WTC11 (cell line): ENCODE measurements at regions not wholly inside any gene's neighbourhood (a gene's known extent, or its start where the extent isn't known, plus 50 kb on each side); places are given as distances from the start of the nearest gene placed in this dataset.

Experiments
- CBFB ChIP-seq: sonication (generic); formaldehyde crosslinking; IDR thresholded peaks from 2 replicates; pipeline ENCODE4 v1.8.1; 2022; ENCODE audit warnings: mild to moderate bottlenecking, low read depth, missing genetic modification reagents
- CREB1 ChIP-seq: sonication (generic); formaldehyde crosslinking; IDR thresholded peaks from 2 replicates; pipeline ENCODE4 v1.8.0; 2023; ENCODE audit warnings: mild to moderate bottlenecking, missing genetic modification reagents
- NR3C1 ChIP-seq: sonication (generic); formaldehyde crosslinking; conservative IDR thresholded peaks from 2 replicates; pipeline ENCODE4 v1.8.1; 2023; ENCODE audit warnings: low read depth, mild to moderate bottlenecking, missing genetic modification reagents
- SMAD3 ChIP-seq: sonication (generic); formaldehyde crosslinking; IDR thresholded peaks from 2 replicates; pipeline ENCODE4 v1.8.0; 2022; ENCODE audit warnings: missing genetic modification reagents, mild to moderate bottlenecking, borderline replicate concordance
- ZNF317 ChIP-seq: sonication (generic); formaldehyde crosslinking; IDR thresholded peaks from 2 replicates; pipeline ENCODE4 v1.8.1; 2023; ENCODE audit warnings: low read depth, mild to moderate bottlenecking, moderate library complexity, missing genetic modification reagents, borderline replicate concordance
- ZNF671 ChIP-seq: fragments of 250-450 bp; sonication (Bioruptor Pico); IDR thresholded peaks from 2 replicates; pipeline ENCODE4 v1.8.0; 2021; ENCODE audit warnings: mild to moderate bottlenecking
- TF ChIP-seq, protein P1 (sequence below): fragments of 200-600 bp; IDR thresholded peaks from 2 replicates; pipeline ENCODE4 v1.8.0; 2022; ENCODE audit warnings: antibody characterized with exemption
- TF ChIP-seq, protein P2 (sequence below): sonication (generic); formaldehyde crosslinking; IDR thresholded peaks from 2 replicates; pipeline ENCODE4 v1.8.1; 2023; ENCODE audit warnings: mild to moderate bottlenecking, missing genetic modification reagents

DNA sequence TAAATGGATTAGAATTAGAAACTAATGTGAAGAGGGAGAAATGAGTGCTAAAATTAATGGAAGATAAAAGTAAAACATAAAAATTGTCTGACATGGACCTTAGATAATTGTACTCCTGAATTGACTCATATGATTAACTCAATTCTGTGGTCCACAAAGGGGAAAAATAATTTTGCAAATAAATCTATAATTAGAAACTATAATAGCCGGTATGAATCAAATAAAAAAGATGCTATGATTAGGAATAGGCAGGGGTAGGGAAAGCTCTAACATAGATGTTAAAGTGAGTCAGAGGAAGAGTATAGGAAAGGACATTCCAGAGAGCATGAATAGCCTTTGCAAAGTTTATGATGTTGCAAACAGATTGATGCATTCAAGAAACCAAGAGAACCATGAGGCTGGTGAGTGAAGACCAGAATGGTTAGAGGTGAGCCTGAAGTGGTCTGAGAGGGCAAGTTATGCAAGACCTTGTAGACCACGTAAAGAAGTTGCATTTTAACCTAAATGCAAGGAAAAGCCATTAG is 262.1 kb upstream of the CA10 start:
- TF ChIP-seq ZNF317 (no peak), SMAD3 (CRISPR knock-in tag) (no peak), NR3C1 (CRISPR knock-in tag) (no peak), ZNF671 (CRISPR knock-in tag) (no peak), CBFB (no peak), CREB1 (CRISPR knock-in tag) (no peak)
- TF ChIP-seq, protein P1, sequence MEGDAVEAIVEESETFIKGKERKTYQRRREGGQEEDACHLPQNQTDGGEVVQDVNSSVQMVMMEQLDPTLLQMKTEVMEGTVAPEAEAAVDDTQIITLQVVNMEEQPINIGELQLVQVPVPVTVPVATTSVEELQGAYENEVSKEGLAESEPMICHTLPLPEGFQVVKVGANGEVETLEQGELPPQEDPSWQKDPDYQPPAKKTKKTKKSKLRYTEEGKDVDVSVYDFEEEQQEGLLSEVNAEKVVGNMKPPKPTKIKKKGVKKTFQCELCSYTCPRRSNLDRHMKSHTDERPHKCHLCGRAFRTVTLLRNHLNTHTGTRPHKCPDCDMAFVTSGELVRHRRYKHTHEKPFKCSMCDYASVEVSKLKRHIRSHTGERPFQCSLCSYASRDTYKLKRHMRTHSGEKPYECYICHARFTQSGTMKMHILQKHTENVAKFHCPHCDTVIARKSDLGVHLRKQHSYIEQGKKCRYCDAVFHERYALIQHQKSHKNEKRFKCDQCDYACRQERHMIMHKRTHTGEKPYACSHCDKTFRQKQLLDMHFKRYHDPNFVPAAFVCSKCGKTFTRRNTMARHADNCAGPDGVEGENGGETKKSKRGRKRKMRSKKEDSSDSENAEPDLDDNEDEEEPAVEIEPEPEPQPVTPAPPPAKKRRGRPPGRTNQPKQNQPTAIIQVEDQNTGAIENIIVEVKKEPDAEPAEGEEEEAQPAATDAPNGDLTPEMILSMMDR = no peak
- TF ChIP-seq, protein P2, sequence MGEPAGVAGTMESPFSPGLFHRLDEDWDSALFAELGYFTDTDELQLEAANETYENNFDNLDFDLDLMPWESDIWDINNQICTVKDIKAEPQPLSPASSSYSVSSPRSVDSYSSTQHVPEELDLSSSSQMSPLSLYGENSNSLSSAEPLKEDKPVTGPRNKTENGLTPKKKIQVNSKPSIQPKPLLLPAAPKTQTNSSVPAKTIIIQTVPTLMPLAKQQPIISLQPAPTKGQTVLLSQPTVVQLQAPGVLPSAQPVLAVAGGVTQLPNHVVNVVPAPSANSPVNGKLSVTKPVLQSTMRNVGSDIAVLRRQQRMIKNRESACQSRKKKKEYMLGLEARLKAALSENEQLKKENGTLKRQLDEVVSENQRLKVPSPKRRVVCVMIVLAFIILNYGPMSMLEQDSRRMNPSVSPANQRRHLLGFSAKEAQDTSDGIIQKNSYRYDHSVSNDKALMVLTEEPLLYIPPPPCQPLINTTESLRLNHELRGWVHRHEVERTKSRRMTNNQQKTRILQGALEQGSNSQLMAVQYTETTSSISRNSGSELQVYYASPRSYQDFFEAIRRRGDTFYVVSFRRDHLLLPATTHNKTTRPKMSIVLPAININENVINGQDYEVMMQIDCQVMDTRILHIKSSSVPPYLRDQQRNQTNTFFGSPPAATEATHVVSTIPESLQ = no peak
